ENCODE measurements at regions not wholly inside any gene's neighbourhood (a gene's known extent, or its start where the extent isn't known, plus 50 kb on each side); places are given as distances from the start of the nearest gene placed in this dataset.

- TF ChIP-seq POLR2AphosphoS5 (IDR thresholded peaks at IDR 0.05; ENCODE audit: low read depth, low read length): no peak
- no peak for TF ChIP-seq POLR2A (IDR thresholded peaks at IDR 0.05; ENCODE audit: low read depth, low read length)
- no peak for TF ChIP-seq TAF1 (IDR thresholded peaks at IDR 0.05; ENCODE audit: borderline replicate concordance, low read depth, low read length)
Measured at GRCh38 chr14:57122129-57122528, 146.6 kb downstream of the EXOC5 start.

Measured in GM12892 (cell line).